ENCODE measurements at regions not wholly inside any gene's neighbourhood (a gene's known extent, or its start where the extent isn't known, plus 50 kb on each side); places are given as distances from the start of the nearest gene placed in this dataset.

- TF ChIP-seq CTCF (IDR thresholded peaks at IDR 0.05) = no peak
- no peak for TF ChIP-seq EZH2 (IDR thresholded peaks at IDR 0.05; ENCODE audit: borderline replicate concordance, insufficient read depth, low read depth, low read length, poor library complexity, severe bottlenecking)
Measured at GRCh38 chr16:35685085-35685484, 2225.7 kb downstream of the TP53TG3F start.

All from B cell (primary cell).